COR-L47 (cell line): ENCODE measurements at regions not wholly inside any gene's neighbourhood (a gene's known extent, or its start where the extent isn't known, plus 50 kb on each side); places are given as distances from the start of the nearest gene placed in this dataset.

Experiments
- DNase-seq: peaks from one replicate; lab custom pipeline; 2025; lab: John Stamatoyannopoulos, UW

GRCh38 chr15:25563596-25563995 is 124.8 kb upstream of the UBE3A start:
- no peak for DNase-seq

- no peak for DNase-seq
These were observed 119.1 kb upstream of the UBE3A start for GRCh38 chr15:25557926-25558325.

GRCh38 chr15:25556136-25556535 is 117.3 kb upstream of the UBE3A start:
- no peak for DNase-seq

- no peak for DNase-seq
These were observed 115.8 kb upstream of the UBE3A start for GRCh38 chr15:25554640-25555039.

- DNase-seq, result no peak
These were observed 109.8 kb upstream of the UBE3A start for GRCh38 chr15:25548600-25548999.

GRCh38 chr15:25545889-25546288 is 107.1 kb upstream of the UBE3A start:
- DNase-seq, result no peak

- no peak for DNase-seq
These were observed 106.2 kb upstream of the UBE3A start for GRCh38 chr15:25545017-25545416.

- DNase-seq, result no peak
These were observed 105.3 kb upstream of the UBE3A start for GRCh38 chr15:25544076-25544475.

- DNase-seq, result peak; percentile 19
These were observed 104.4 kb upstream of the UBE3A start for GRCh38 chr15:25543196-25543595.

- no peak for DNase-seq
These were observed 102.4 kb upstream of the UBE3A start for GRCh38 chr15:25541228-25541627.

- DNase-seq, result no peak
These were observed 98.2 kb upstream of the UBE3A start for GRCh38 chr15:25536801-25537611.

- no peak for DNase-seq
These were observed 97.0 kb upstream of the UBE3A start for GRCh38 chr15:25535866-25536265.

GRCh38 chr15:25534293-25534692 is 95.5 kb upstream of the UBE3A start:
- DNase-seq, result no peak

GRCh38 chr15:25532269-25533140 is 93.7 kb upstream of the UBE3A start:
- DNase-seq, result no peak

- DNase-seq, result no peak
These were observed 91.0 kb upstream of the UBE3A start for GRCh38 chr15:25529774-25530173.

GRCh38 chr15:25527118-25527517 is 88.3 kb upstream of the UBE3A start:
- DNase-seq, result no peak

GRCh38 chr15:25525741-25526140 is 86.9 kb upstream of the UBE3A start:
- no peak for DNase-seq

- no peak for DNase-seq
These were observed 76.8 kb upstream of the UBE3A start for GRCh38 chr15:25515633-25516032.

GRCh38 chr15:25514522-25514921 is 75.7 kb upstream of the UBE3A start:
- DNase-seq, result no peak

GRCh38 chr15:25512957-25513356 is 74.1 kb upstream of the UBE3A start:
- DNase-seq, result no peak

- no peak for DNase-seq
These were observed 71.3 kb upstream of the UBE3A start for GRCh38 chr15:25510146-25510545.

- DNase-seq, result no peak
These were observed 70.9 kb upstream of the UBE3A start for GRCh38 chr15:25509703-25510102.

GRCh38 chr15:25508369-25509002 is 69.7 kb upstream of the UBE3A start:
- DNase-seq, result peak; percentile 51
